HG03558 (cell line): ENCODE measurements at regions not wholly inside any gene's neighbourhood (a gene's known extent, or its start where the extent isn't known, plus 50 kb on each side); places are given as distances from the start of the nearest gene placed in this dataset.
A peak's percentile ranks its signal among the peaks of the same experiment; 100 is the strongest.

Experiments used
- ATAC-seq: cut with Tn5 transposase; IDR thresholded peaks from one replicate; pipeline ENCODE4 v1.9.1; 2021; ENCODE audit warnings: moderate number of reproducible peaks; ENCODE audit not compliant: unreplicated experiment; ENCODE audit errors: extremely low read depth

DNA sequence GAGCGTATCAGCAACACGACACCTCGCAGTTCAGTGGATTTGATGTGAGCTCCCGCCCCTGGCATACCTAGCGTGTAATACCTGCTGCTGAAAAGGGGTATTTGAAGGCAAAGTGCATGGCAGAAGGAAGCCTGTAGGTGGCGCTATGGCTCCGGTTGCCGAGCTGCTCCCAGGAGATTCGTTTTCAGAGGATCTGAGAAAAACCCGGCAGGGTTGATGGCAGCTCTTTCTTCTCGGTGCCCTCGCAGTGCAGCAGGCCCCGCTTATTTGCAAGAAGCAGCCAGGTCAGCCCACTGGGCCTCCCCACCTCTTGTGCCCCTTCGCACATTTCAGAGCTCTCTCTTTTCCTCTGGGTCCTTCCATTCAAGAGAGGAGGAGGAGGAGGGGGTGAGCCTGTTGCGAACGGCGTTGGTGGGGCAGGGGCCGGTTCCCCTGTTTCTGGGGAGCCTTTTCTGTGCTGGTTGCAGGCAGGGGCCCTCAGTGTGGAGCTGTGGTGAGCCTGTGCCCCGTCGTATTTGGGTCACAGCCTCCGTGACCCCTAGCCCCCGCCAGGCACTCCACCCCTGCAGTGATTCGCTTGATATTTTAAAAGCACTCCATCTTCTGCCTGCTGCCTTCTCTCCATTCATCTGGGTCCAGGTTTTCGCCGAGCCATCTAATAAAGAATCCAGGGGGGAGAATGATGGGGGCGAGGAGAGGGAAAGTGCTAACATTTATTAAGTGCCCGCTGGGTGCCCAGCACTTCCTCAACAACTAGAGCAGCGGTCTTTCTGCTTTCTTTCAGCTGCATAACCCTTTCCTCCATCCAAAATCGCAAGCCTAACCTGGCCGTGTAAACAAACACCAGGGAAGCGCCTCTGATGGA lies 85.3 kb upstream of the SYT13 start:
- no peak for ATAC-seq

GRCh38 chr11:45369313-45369712 lies 83.2 kb upstream of the SYT13 start:
- ATAC-seq = no peak

DNA sequence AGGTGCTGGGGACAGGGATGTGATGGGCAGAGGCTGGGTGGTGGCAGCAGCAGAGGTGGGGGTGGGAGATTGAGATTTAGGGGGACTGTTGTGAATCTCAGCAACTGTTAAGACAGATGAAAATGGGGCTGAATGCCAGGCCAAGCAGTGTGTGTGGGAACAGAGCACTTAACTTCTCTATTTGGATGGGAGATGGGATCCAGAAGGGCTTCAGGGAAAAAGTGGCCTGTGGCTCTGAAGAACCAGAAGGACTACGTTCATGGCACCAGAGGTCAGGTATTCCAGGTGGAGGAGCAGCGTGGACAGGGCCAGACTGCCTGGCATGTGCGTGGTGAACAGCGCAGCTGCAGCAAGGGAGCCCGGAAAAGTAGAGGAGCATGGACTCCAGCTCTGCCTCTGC lies 82.6 kb upstream of the SYT13 start:
- ATAC-seq = no peak

DNA sequence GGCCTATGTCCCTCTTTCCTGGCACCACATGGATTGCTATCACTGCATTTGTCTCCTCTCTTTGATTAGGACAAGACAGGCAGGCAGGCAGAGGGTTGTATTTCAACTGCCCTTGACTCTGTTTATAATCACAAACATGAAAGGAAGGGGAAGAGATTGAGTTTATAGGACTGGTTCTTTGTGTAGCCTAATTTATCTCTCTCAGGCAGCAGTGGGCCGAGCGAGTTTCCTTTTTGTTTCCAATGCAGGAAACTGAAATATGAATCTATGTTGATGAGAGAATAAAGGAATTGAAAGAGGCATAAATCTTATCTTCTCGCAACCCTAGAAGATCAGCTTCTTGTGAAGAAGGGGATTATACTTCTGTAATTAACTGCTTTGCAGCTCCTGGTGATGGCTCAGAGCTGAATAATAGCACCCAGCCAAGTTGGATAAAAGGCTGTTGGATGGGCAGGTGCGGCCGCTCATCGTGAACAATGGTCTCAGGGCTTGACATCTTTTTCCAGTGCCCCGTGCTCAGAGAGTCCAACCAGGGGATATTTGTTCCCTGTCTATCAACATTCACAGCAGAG lies 80.6 kb upstream of the SYT13 start:
- no peak for ATAC-seq

- ATAC-seq = no peak
Observed at GRCh38 chr11:45365961-45366618, 79.9 kb upstream of the SYT13 start.

GRCh38 chr11:45362636-45363035 lies 76.5 kb upstream of the SYT13 start:
- ATAC-seq = no peak

- no peak for ATAC-seq
Observed at GRCh38 chr11:45361551-45361950, 75.4 kb upstream of the SYT13 start.

DNA sequence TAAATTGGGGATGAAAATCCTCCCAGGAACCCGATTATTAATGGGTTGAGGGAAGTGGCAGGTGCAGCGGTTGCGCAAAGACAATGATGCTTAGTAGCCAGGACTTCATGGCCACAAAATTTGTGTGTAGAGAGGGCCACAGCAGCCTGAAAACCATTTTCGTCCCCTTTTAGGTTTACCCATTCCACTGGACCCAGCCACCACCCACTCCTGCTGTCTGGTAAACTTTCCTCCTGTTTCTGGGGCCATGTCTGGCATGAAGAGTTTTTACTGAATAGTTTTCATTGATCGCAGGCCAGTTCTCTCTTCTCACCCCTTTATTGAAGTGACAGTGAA lies 69.5 kb upstream of the SYT13 start:
- ATAC-seq = no peak

DNA sequence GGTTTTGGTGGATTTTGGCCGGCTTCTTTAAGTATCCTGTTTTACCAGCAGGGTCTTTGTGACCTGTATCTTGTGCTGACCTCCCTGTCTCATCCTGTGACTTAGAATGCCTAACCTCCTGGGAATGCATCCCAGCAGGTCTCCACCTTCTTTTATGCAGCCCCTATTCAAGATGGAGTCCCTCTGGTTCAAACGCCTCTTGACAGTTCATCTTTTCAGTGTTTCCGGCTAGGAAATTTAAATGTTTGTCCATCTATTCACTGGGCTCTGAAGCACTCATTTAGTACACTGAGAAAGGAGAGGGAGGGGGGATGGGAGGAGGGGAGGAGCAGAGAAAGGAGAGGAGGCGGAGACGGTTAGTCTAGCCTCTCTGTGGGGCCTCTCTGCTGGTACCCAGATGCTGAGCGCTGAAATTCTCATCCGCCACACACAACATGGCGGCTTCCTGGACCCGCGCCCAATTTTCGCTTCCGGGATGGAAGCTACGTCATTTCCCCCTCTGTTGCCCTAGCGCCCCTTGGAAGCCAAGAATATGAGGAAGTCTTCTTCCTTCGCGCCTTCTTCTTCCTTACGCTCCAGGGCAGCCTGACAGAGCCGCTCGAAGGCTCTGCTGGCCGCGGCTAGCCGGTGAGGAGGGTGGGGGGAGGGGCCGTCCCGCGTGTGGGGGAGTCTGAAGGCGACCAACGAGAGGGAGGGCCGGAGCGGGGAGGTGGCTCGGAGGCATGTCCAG lies 69.0 kb upstream of the SYT13 start:
- ATAC-seq = no peak

DNA sequence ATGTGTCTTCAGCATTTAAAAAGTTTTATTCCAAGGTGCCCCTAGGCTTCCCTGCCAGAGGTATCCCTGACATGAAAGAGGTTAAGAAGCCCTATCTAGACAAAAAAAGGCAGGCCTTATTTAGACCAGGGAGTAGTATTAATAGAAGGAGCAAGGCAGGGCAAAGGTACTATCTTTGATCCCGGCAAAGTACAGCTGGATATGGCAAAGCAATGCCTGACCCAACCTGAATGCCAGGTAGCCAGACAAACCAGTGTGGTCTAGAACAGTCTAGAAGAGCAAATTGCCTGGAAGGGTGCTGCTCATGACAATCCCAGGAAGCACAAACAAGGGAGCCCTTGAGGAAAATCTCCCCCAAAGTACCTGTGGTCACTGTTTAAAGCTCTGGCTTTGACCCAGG lies 62.6 kb upstream of the SYT13 start:
- ATAC-seq = no peak

GRCh38 chr11:45347348-45348082 lies 61.4 kb upstream of the SYT13 start:
- no peak for ATAC-seq

- no peak for ATAC-seq
Observed at GRCh38 chr11:45345491-45345890, 59.4 kb upstream of the SYT13 start.

DNA sequence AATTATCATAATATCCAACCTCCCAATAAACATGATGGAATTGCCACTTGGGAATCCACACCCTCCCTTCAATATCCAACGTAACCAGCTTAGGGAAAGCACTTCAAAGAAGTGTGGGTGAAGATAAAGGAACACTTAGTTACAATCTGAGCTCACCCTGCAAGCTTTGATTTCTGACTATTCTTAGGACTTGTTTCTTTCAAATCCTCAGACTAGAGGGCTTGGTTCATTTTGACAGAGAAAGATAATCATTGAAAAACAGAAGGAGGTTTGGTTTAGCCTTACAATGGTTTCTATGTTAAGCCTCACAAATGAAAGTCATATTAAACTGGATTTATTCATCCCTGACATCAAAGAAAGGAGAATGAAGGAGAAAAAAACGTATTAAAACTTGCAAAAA lies 57.9 kb upstream of the SYT13 start:
- ATAC-seq = no peak

DNA sequence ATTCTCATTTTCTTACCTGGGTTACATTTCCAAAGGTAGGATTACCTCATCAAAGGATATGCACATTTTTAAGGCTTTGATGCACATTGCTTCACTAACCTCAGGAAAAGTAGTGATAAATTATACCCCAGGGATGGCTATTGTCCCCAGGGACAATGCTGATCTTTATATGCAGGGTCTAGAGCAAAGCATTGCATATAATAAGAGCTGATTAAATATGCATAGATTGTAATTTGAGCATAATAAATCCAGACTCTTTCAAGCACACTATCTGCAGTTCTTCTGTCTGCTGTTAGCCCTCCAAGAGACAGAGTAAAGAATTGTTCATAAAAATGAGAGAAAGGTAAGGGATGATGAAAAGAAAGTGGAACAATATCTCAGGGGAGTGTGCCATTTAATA lies 57.3 kb upstream of the SYT13 start:
- ATAC-seq = no peak

DNA sequence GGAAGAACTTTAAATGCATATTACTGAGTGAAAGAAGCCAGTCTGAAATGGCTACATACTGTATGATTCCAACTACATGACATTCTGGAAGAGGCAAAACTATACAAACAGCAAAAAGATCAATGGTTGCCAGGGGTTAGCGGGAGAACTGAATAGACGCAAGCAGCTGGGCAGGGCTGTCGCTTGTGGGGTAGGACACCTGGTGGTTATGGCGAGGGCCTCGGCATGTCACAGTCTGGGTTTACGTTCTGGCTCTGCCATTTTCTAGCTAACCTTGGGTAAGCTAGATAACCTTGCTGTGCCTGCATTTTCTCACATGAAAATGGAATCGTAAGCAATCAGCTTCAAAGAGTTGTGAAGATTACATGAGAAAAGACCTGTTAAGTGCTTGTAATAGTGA lies 55.2 kb upstream of the SYT13 start:
- ATAC-seq = no peak

DNA sequence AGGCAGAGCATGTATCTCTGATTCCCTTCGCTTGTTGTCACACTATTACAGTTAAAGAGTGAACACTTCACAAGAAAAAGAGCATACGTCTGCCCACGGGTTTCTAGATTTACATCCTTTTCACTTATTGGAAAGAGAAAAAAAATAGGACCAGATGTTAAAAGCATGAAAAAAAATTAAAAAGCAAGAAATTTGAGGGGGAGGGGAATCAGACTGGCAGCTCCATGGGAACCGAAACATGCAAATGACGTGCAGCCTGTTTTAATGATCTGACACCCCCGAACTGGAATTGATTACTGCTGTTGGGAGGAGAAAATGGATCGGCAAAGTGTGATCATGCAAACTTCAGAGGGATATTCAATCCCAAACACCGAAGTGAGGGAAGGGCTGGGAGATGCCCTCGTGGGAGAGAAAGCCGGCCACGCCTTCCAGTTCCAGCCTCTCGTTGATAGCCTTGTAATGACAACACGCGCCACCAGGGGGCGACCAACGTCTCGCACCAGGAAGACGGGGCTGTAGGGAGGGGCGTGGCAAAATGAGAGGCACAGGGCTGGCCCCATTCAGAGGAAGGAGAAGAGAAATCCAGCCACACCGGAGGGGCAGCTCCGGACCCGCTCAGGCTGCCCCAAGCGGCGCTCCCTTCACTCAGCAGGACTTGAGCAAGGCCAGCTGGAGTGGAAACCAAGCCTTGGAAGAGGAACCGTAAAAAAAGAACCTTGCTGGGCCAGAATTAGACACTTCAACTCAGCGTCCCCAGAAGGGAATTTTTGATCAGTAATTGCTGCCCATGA lies 53.8 kb upstream of the SYT13 start:
- peak; percentile 57 for ATAC-seq

GRCh38 chr11:45337583-45338360 lies 51.6 kb upstream of the SYT13 start:
- no peak for ATAC-seq

- no peak for ATAC-seq
Observed at GRCh38 chr11:45336136-45336535, 50.0 kb upstream of the SYT13 start.
